Smooth muscle cell (in vitro differentiated cells): ENCODE measurements at regions not wholly inside any gene's neighbourhood (a gene's known extent, or its start where the extent isn't known, plus 50 kb on each side); places are given as distances from the start of the nearest gene placed in this dataset.
A peak's percentile ranks its signal among the peaks of the same experiment; 100 is the strongest.

Experiments
- DNase-seq: peaks from one replicate; lab custom pipeline; 2025; ENCODE audit not compliant: unreplicated experiment; lab: John Stamatoyannopoulos, UW
- H2AFZ ChIP-seq: fragments of 200-600 bp; sonication (generic); 2 replicates; pipeline ENCODE4 v1.6.0; 2016; ENCODE audit warnings: antibody characterized with exemption, low read depth, mild to moderate bottlenecking
- H3F3A ChIP-seq: fragments of 200-600 bp; sonication (generic); 2 replicates; pipeline ENCODE4 v1.6.0; 2017; ENCODE audit warnings: antibody characterized with exemption, low read depth
- H3K27ac ChIP-seq: fragments of 200-600 bp; sonication (generic); 2 replicates; pipeline ENCODE4 v1.5.1; 2016; ENCODE audit warnings: low read depth, mild to moderate bottlenecking
- H3K27me3 ChIP-seq: fragments of 200-600 bp; sonication (generic); 2 replicates; pipeline ENCODE4 v1.6.1; 2016; ENCODE audit warnings: low read depth, mild to moderate bottlenecking
- H3K36me3 ChIP-seq: fragments of 200-600 bp; sonication (generic); 2 replicates; pipeline ENCODE4 v1.5.1; 2016; ENCODE audit warnings: low read depth
- H3K4me1 ChIP-seq: fragments of 200-600 bp; sonication (generic); 2 replicates; pipeline ENCODE4 v1.5.1; 2016; ENCODE audit warnings: low read depth
- H3K4me2 ChIP-seq: fragments of 200-600 bp; sonication (generic); 2 replicates; pipeline ENCODE4 v1.6.0; 2016; ENCODE audit warnings: mild to moderate bottlenecking
- H3K4me3 ChIP-seq: fragments of 200-600 bp; sonication (generic); 2 replicates; pipeline ENCODE4 v1.5.1; 2016; ENCODE audit warnings: mild to moderate bottlenecking
- H3K79me2 ChIP-seq: fragments of 200-600 bp; sonication (generic); 2 replicates; pipeline ENCODE4 v1.6.0; 2016; ENCODE audit warnings: low read depth, mild to moderate bottlenecking
- H3K9ac ChIP-seq: fragments of 200-600 bp; sonication (generic); 2 replicates; pipeline ENCODE4 v1.6.0; 2016; ENCODE audit warnings: low read depth
- H3K9me3 ChIP-seq: fragments of 200-600 bp; sonication (generic); replicated peaks from 2 replicates; pipeline ENCODE4 v1.5.1; 2016; ENCODE audit warnings: low read depth
- H4K20me1 ChIP-seq: fragments of 200-600 bp; sonication (generic); 2 replicates; pipeline ENCODE4 v1.6.0; 2016; ENCODE audit warnings: low read depth
- WGBS: methylation state at CpG from one replicate; pipeline ENCODE4 v1.1.7; 2016; ENCODE audit warnings: low lambda C conversion rate; 5-methylcytosine and 5-hydroxymethylcytosine counted together
- TF ChIP-seq, protein P1 (sequence below): fragments of 200-600 bp; sonication (generic); IDR thresholded peaks from 2 replicates; pipeline ENCODE4 v1.5.1; 2017; ENCODE audit warnings: borderline replicate concordance, mild to moderate bottlenecking, antibody characterized with exemption; ENCODE audit not compliant: insufficient read depth, poor library complexity, severe bottlenecking

DNA sequence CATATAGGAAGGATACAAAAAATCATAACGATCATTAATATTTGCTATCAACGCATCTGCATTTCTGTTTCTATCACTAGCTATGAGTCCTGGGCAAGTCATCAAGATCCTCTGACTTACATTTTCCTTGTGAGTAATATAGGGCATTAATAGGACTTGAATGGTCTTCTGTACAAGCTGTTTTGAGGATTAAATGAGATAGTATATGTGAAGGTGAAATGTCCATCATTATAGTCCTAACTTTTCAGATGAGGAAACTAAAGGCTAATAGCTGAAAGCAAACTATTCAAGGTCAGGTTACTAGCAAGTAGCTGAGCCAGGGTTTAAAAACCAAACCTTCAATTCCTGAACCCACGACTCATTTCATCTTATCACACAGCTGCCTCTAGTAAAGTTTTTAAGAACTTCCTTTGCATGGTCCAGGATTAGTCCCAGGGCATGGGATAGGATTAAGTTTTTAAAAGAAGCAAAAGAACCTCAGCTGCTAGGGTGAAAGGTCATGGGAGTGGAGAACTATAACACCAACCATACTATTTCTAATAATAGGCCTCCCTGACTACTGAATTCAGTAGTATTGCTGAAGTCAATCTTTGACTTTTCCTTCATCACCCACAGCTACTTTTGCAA lies 101.4 kb upstream of the ADAMTS20 start:
- Histone ChIP-seq H3K9me3 (no peaks in the 10 kb centered on the region), H2AFZ (peak overlapping the region; percentile 27), H3K4me1 (no peaks in the 10 kb centered on the region), H3K36me3 (no peaks in the 10 kb centered on the region), H3K4me2 (peak overlapping the region; percentile 9), H3K4me3 (no peak overlapping the region), H3K9ac (no peak overlapping the region), H3K27me3 (no peaks in the 10 kb centered on the region), H3K27ac (no peak overlapping the region), H4K20me1 (no peaks in the 10 kb centered on the region), H3F3A (peaks cover 5% of the 10 kb centered on the region), H3K79me2 (no peaks in the 10 kb centered on the region)
- TF ChIP-seq, protein P1, sequence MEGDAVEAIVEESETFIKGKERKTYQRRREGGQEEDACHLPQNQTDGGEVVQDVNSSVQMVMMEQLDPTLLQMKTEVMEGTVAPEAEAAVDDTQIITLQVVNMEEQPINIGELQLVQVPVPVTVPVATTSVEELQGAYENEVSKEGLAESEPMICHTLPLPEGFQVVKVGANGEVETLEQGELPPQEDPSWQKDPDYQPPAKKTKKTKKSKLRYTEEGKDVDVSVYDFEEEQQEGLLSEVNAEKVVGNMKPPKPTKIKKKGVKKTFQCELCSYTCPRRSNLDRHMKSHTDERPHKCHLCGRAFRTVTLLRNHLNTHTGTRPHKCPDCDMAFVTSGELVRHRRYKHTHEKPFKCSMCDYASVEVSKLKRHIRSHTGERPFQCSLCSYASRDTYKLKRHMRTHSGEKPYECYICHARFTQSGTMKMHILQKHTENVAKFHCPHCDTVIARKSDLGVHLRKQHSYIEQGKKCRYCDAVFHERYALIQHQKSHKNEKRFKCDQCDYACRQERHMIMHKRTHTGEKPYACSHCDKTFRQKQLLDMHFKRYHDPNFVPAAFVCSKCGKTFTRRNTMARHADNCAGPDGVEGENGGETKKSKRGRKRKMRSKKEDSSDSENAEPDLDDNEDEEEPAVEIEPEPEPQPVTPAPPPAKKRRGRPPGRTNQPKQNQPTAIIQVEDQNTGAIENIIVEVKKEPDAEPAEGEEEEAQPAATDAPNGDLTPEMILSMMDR = no peak
- 62% methylated on average over 3 of the region's 3 CpGs for WGBS
- no peak for DNase-seq

DNA sequence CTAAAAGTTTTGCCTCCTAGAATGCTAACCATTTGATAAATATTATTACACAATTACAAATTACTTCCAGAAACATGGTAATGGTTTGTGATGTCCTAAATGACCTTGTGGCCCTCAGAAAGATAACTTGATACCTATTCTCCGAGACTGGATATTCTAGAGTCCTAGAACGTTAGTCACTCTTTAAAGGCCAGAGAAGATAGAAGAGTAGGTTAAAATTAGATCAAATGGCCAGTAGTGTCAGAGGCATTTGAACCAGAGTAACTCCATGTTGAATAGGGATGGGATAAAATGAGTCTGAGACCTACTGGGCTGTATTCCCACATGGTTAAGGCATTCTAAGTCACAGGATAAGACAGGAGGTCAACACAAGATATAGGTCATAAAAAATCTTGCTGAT lies 96.6 kb upstream of the ADAMTS20 start:
- no peaks in the 10 kb centered on the region for H3K9me3 ChIP-seq
- no peak overlapping the region for H3K4me3 ChIP-seq
- H3F3A ChIP-seq = peaks cover 2% of the 10 kb centered on the region
- H3K9ac ChIP-seq = no peak overlapping the region
- TF ChIP-seq, protein P1 = no peak
- DNase-seq = no peak
- H3K27ac ChIP-seq = no peak overlapping the region
- H3K4me1 ChIP-seq = peaks cover 12% of the 10 kb centered on the region
- WGBS = 34% methylated on average over 2 of the region's 2 CpGs
- no peaks in the 10 kb centered on the region for H4K20me1 ChIP-seq
- no peak overlapping the region for H3K4me2 ChIP-seq
- no peaks in the 10 kb centered on the region for H3K27me3 ChIP-seq
- H2AFZ ChIP-seq = no peak overlapping the region
- H3K79me2 ChIP-seq = no peaks in the 10 kb centered on the region
- H3K36me3 ChIP-seq = no peaks in the 10 kb centered on the region

DNA sequence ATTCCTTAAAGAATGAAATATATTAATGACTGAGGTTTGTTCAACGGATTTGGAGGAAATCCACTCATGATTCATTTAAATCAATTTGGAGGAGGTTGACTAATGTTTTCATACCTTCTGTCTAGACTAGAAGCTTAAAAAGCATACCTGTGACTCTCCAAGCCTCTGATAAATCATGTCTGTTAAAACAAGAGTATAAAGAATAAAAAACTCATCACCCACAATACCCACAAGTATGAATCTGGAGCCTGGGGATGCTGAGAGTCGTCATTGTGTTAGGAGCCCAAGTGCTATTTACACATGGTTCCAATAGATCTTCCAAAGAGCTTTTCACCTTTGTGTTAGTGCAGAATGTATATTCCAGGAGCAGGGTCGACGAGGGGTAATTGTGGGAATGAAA lies 86.8 kb upstream of the ADAMTS20 start:
- TF ChIP-seq, protein P1 = no peak
- Histone ChIP-seq H3K4me1 (peaks cover 6% of the 10 kb centered on the region), H3K36me3 (no peaks in the 10 kb centered on the region), H3K9ac (peak overlapping the region; percentile 56), H3K4me2 (peak overlapping the region; percentile 24), H4K20me1 (no peaks in the 10 kb centered on the region), H3K9me3 (no peaks in the 10 kb centered on the region), H3K79me2 (no peaks in the 10 kb centered on the region), H3K27ac (peak overlapping the region; percentile 89), H2AFZ (no peak overlapping the region), H3F3A (no peaks in the 10 kb centered on the region), H3K4me3 (no peak overlapping the region), H3K27me3 (no peaks in the 10 kb centered on the region)
- DNase-seq = no peak
- WGBS = 66% methylated on average over 4 of the region's 4 CpGs
